Left ventricle myocardium inferior (tissue), 1 donor: ENCODE measurements at regions not wholly inside any gene's neighbourhood (a gene's known extent, or its start where the extent isn't known, plus 50 kb on each side); places are given as distances from the start of the nearest gene placed in this dataset.

Source experiments
- DNase-seq: peaks from one replicate; pipeline ENCODE4 v3.0.0-alpha.2; 2020
- H3K27ac ChIP-seq: fragments of 200-600 bp; replicated peaks from 2 replicates; pipeline ENCODE4 v1.8.0; 2021
- H3K27me3 ChIP-seq: fragments of 200-600 bp; 2 replicates; pipeline ENCODE4 v1.8.0; 2021; ENCODE audit warnings: low read depth
- H3K36me3 ChIP-seq: fragments of 200-600 bp; 2 replicates; pipeline ENCODE4 v1.8.0; 2021
- H3K4me1 ChIP-seq: fragments of 200-600 bp; 2 replicates; pipeline ENCODE4 v1.8.0; 2021
- H3K4me3 ChIP-seq: fragments of 200-600 bp; 2 replicates; pipeline ENCODE4 v1.8.0; 2021; ENCODE audit warnings: mild to moderate bottlenecking, moderate library complexity
- H3K9me3 ChIP-seq: fragments of 200-600 bp; replicated peaks from 2 replicates; pipeline ENCODE4 v1.8.0; 2021
- intact Hi-C: fragments of 100-400 bp; cut with micrococcal nuclease; formaldehyde crosslinking; loops from one replicate; pipeline ENCODE4 v1.11.0; 2022
- TF ChIP-seq, protein P1 (sequence below): fragments of 200-600 bp; IDR thresholded peaks from 2 replicates; pipeline ENCODE4 v1.8.0; 2021; ENCODE audit warnings: antibody characterized with exemption, mild to moderate bottlenecking, borderline replicate concordance
- donor health status: DM: no; HTN: yes; CAD: no; lungs with severe emphysema.

DNA sequence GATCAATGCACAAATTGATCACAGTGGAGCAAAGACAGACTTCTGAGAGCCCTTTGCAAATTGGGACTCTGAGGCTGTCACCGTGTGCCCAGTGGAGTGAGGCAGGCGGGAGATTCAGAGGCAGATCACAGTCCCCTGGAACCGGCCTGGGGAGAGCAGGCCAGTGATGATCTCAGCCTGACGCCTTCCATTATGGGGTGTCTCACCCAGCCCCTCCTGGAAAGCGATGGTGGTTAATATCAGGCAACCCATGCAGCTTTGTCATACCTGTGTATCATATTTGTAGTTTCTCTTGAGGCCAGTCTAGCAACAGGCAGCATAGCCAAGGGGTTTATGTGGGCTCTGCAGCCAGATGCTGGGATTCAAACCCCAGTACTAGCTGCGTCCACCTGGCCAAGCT lies 147.8 kb downstream of the EMX2 start:
- Histone ChIP-seq H3K4me3 (no peak overlapping the region), H3K4me1 (no peaks in the 10 kb centered on the region), H3K36me3 (no peaks in the 10 kb centered on the region), H3K9me3 (no peaks in the 10 kb centered on the region), H3K27ac (no peak overlapping the region), H3K27me3 (peaks cover 60% of the 10 kb centered on the region)
- TF ChIP-seq, protein P1, sequence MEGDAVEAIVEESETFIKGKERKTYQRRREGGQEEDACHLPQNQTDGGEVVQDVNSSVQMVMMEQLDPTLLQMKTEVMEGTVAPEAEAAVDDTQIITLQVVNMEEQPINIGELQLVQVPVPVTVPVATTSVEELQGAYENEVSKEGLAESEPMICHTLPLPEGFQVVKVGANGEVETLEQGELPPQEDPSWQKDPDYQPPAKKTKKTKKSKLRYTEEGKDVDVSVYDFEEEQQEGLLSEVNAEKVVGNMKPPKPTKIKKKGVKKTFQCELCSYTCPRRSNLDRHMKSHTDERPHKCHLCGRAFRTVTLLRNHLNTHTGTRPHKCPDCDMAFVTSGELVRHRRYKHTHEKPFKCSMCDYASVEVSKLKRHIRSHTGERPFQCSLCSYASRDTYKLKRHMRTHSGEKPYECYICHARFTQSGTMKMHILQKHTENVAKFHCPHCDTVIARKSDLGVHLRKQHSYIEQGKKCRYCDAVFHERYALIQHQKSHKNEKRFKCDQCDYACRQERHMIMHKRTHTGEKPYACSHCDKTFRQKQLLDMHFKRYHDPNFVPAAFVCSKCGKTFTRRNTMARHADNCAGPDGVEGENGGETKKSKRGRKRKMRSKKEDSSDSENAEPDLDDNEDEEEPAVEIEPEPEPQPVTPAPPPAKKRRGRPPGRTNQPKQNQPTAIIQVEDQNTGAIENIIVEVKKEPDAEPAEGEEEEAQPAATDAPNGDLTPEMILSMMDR = no peak
- no peak for DNase-seq
- intact Hi-C loops = no loop called here

DNA sequence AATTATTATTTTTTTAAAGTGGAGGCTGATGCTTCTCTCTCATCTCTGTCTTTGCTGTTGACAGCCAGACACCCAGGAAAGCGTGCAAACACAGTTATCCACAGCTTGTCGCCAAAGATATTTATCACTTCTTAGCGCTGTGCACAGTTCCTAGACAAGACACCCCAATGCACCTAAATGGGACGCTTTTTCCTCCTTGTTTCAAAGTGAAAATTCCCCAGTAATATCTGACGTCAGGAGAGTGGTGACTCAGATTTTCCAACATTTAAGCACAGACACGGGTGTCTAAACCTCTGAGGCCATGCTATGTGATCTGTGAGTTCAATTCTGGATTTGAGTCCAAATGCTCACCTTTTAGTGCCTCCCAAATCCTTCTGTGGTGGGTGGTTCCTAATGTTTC lies 151.6 kb downstream of the EMX2 start:
- H3K9me3 ChIP-seq = no peaks in the 10 kb centered on the region
- TF ChIP-seq, protein P1 = no peak
- H3K27me3 ChIP-seq = peaks cover 50% of the 10 kb centered on the region
- no peaks in the 10 kb centered on the region for H3K4me1 ChIP-seq
- DNase-seq = no peak
- no peak overlapping the region for H3K4me3 ChIP-seq
- intact Hi-C loops = no loop called here
- H3K36me3 ChIP-seq = no peaks in the 10 kb centered on the region
- H3K27ac ChIP-seq = no peak overlapping the region

DNA sequence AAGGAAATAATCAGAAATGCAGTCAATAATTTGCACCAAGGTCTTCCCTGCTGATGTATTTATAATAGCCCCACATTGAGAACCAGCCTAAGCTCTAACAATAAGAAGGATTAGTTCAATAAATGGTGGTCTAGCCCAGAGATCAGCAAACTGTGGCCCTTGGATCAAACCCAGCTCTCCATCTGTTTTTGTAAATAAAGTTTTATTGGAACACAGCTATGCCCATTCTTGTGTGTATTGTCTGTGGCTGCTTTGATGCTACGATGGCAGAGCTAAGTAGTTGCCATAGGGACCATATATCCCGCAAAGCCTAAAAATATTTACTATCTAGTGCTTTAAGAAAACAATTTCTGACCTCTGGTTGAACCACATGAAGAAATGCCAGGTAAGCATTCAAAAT lies 154.9 kb downstream of the EMX2 start:
- intact Hi-C loops = no loop called here
- no peaks in the 10 kb centered on the region for H3K9me3 ChIP-seq
- TF ChIP-seq, protein P1 = no peak
- H3K27me3 ChIP-seq = peaks cover 57% of the 10 kb centered on the region
- no peak overlapping the region for H3K27ac ChIP-seq
- no peaks in the 10 kb centered on the region for H3K36me3 ChIP-seq
- no peaks in the 10 kb centered on the region for H3K4me1 ChIP-seq
- H3K4me3 ChIP-seq = no peak overlapping the region
- no peak for DNase-seq

DNA sequence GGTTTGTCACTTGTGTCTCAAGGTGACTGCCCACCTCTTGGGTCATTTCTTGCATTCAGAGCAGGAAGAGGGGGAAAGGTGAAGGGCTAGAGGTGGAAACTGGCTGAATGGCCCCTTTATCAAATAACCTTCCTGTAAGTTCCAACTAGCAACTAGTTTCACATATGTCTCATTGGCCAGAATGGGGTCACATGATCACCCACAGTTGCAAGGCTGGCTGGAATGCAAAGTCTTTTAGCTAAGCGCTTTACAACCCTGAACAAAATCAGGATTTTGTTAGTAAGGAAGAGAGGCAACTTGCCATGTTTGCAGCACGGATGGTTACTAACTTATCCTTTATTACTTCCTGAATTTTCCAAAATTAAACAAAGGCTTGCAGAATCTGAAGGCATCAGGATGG lies 156.3 kb downstream of the EMX2 start:
- TF ChIP-seq, protein P1 = no peak
- Histone ChIP-seq H3K27ac (no peak overlapping the region), H3K4me1 (no peaks in the 10 kb centered on the region), H3K36me3 (no peaks in the 10 kb centered on the region), H3K27me3 (peaks cover 59% of the 10 kb centered on the region), H3K9me3 (no peaks in the 10 kb centered on the region), H3K4me3 (no peak overlapping the region)
- no peak for DNase-seq
- intact Hi-C loops = no loop called here

DNA sequence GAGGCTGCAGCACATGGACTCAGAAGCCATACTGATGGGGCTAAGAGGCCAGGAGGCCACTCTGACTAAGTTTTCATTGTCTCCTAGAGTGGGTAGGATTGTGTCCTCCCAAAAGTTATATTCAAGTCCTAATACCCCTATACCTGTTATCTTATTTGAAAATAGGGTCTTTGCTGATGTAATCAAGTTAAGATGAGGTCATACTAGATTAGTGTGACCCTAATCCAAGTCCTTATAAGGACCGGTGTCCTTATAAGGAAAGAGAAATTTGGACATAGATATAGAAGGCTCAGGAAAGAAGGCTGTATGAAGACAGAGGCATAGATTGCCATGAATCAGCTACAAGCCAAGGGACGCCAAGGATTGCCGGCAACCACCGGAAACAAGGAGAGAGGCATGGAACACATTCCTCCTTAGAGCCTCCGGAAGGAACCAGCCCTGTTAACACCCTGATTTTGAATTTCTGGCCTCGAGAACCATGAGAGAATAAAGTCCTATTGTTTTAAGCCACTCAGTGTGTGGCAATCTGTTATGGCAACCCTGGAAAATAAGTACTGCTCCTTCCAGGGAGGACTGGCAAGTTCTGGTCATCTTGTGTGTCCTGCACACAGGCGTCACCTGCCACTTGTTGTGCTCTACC lies 157.0 kb downstream of the EMX2 start:
- no peaks in the 10 kb centered on the region for H3K36me3 ChIP-seq
- H3K4me3 ChIP-seq = no peak overlapping the region
- H3K4me1 ChIP-seq = no peaks in the 10 kb centered on the region
- intact Hi-C loops = no loop called here
- peaks cover 51% of the 10 kb centered on the region for H3K27me3 ChIP-seq
- no peaks in the 10 kb centered on the region for H3K9me3 ChIP-seq
- no peak for DNase-seq
- TF ChIP-seq, protein P1 = no peak
- H3K27ac ChIP-seq = no peak overlapping the region
